ENCODE measurements at regions not wholly inside any gene's neighbourhood (a gene's known extent, or its start where the extent isn't known, plus 50 kb on each side); places are given as distances from the start of the nearest gene placed in this dataset.

DNA sequence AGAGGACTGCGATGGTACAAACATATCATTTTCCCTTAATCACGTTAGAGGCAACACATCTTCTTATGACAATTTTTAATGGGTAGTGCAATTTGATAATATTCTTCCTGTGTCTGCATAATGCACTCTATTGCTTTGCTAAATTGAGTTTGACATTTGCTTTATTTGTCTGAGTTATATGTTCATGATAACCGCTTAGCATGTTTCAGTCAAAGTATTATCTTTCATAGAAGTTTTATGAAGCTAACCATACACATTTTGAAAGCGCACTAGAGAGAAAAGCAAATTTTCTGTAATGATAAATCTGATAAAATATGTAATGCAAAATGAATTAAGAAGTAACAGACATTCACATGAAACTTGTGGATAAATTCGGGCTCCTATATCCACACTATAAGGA is 1276.9 kb downstream of the ZPLD1 start:
- DNase-seq (ENCODE audit: low read depth), result no peak
- H3K4me3 ChIP-seq (ENCODE audit: low read depth, low read length), result no peak overlapping the region
- TF ChIP-seq, protein P1, sequence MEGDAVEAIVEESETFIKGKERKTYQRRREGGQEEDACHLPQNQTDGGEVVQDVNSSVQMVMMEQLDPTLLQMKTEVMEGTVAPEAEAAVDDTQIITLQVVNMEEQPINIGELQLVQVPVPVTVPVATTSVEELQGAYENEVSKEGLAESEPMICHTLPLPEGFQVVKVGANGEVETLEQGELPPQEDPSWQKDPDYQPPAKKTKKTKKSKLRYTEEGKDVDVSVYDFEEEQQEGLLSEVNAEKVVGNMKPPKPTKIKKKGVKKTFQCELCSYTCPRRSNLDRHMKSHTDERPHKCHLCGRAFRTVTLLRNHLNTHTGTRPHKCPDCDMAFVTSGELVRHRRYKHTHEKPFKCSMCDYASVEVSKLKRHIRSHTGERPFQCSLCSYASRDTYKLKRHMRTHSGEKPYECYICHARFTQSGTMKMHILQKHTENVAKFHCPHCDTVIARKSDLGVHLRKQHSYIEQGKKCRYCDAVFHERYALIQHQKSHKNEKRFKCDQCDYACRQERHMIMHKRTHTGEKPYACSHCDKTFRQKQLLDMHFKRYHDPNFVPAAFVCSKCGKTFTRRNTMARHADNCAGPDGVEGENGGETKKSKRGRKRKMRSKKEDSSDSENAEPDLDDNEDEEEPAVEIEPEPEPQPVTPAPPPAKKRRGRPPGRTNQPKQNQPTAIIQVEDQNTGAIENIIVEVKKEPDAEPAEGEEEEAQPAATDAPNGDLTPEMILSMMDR (IDR thresholded peaks at IDR 0.05; ENCODE audit: insufficient read depth, low read depth, low read length, missing control alignments), result no peak

DNA sequence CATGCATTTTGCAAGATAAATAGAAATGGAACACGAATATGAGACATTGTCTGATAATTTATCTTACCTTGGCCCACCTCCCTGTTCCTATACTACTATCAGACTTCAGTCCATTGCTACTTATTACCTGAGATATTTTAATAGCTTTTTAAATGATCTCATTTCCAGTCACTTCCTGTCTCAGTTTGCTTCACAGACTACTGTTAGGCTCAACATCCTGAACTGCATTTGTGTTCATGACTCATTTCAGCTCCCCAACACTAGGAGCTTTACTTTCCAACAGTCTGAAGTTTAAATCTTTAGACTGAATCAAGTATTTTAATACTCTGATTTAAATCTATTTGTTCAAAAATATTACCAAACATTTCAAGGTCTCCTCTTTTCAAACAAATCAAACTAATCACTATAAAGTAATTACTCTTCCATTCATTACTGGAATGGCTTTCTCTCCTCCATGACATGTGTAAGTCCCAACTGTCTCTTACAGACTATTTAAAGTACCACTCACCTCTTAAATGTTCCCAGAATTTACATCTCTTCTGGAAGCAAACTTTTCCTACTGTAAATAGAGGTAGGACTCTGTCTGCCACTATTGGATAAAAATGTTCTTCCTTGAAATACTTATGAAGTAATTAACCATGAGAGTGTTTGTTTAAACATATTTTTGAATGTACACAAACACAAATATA is 1277.6 kb downstream of the ZPLD1 start:
- TF ChIP-seq, protein P1 (IDR thresholded peaks at IDR 0.05; ENCODE audit: insufficient read depth, low read depth, low read length, missing control alignments), result no peak
- no peak overlapping the region for H3K4me3 ChIP-seq (ENCODE audit: low read depth, low read length)
- no peak for DNase-seq (ENCODE audit: low read depth)

GRCh38 chr3:103729547-103729946 is 1294.7 kb downstream of the ZPLD1 start:
- H3K4me3 ChIP-seq (ENCODE audit: low read depth, low read length), result no peak overlapping the region
- no peak for DNase-seq (ENCODE audit: low read depth)
- TF ChIP-seq, protein P1 (IDR thresholded peaks at IDR 0.05; ENCODE audit: insufficient read depth, low read depth, low read length, missing control alignments), result no peak

DNA sequence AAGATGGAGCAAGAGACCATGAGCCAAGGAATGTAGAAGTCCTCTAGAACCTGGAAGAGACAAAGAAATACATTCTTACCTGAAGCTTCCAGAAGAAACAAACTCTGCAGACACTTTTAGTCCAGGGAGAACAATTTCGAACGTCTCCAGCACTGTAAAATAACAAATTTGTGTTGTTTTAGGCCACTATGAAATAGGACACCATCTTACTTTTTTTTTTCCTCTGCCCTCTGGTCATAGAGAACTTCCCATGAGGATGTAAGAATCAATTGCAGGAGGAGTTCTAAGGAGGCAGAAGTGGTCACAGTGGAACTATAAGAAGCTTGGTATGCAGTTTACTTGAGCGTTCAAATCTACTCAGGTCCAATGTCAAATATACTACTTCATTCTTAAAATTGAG is 1295.9 kb downstream of the ZPLD1 start:
- no peak overlapping the region for H3K4me3 ChIP-seq (ENCODE audit: low read depth, low read length)
- TF ChIP-seq, protein P1 (IDR thresholded peaks at IDR 0.05; ENCODE audit: insufficient read depth, low read depth, low read length, missing control alignments), result no peak
- DNase-seq (ENCODE audit: low read depth), result no peak

- no peak overlapping the region for H3K4me3 ChIP-seq (ENCODE audit: low read depth, low read length)
- DNase-seq (ENCODE audit: low read depth), result no peak
- TF ChIP-seq, protein P1 (IDR thresholded peaks at IDR 0.05; ENCODE audit: insufficient read depth, low read depth, low read length, missing control alignments), result no peak
Measured at GRCh38 chr3:103752986-103753385, 1318.2 kb downstream of the ZPLD1 start.

DNA sequence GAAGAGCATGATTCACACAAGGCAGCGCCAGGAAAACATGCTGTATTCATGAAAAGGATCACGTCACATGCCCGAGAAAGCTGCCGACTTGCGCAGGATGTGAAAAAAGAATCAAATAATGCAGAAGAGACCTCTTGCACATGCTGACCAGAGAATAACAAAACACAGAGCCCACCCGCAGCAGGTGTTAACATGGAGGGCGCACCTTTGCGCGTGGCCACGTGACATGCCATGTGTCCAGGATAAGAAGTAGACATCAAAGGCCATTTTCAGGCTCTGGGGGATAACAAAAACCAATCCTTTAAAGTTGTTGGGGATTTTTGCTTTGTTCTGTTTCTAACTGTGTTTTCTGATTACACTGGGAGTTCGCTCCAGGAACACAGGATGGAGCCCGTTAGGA is 1332.8 kb downstream of the ZPLD1 start:
- TF ChIP-seq, protein P1 (IDR thresholded peaks at IDR 0.05; ENCODE audit: insufficient read depth, low read depth, low read length, missing control alignments), result no peak
- no peak for DNase-seq (ENCODE audit: low read depth)
- no peak overlapping the region for H3K4me3 ChIP-seq (ENCODE audit: low read depth, low read length)

GRCh38 chr3:103785017-103785416 is 1350.2 kb downstream of the ZPLD1 start:
- no peak for DNase-seq (ENCODE audit: low read depth)
- TF ChIP-seq, protein P1 (IDR thresholded peaks at IDR 0.05; ENCODE audit: insufficient read depth, low read depth, low read length, missing control alignments), result no peak
- no peak overlapping the region for H3K4me3 ChIP-seq (ENCODE audit: low read depth, low read length)
